ENCODE measurements at regions not wholly inside any gene's neighbourhood (a gene's known extent, or its start where the extent isn't known, plus 50 kb on each side); places are given as distances from the start of the nearest gene placed in this dataset.

DNA sequence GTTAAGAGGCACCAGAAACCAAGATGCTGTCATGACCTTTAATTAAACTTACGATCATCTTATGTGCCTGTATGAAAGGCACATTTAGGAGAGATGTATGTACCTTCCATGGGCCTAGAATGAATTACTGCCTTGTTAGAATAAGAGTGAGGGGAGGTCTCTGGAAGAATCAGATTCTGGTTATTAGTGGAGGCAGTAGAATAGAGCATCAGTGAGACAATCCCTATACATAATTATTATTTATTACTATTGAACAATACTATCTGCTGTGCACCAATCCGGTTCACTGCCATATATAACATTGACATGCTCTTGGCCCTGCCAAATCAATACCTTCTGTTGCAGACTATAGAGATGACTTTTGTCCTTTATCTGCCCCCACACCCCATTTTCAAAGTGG is 776.5 kb downstream of the DHX35 start:
- TF ChIP-seq POLR2A (IDR thresholded peaks at IDR 0.05; ENCODE audit: low read depth, low read length) = no peak
- no peak for TF ChIP-seq SPI1 (IDR thresholded peaks at IDR 0.05; ENCODE audit: low read depth, low read length)

All from GM12891 (cell line).